Trophoblast cell (in vitro differentiated cells and primary cell): ENCODE measurements at regions not wholly inside any gene's neighbourhood (a gene's known extent, or its start where the extent isn't known, plus 50 kb on each side); places are given as distances from the start of the nearest gene placed in this dataset.

Source experiments
- DNase-seq, 2 donors: peaks; one replicate each; pipeline ENCODE4 v3.0.0-alpha.2; 2016
- H2AFZ ChIP-seq: 2 replicates; pipeline ENCODE4 v1.6.1; 2013; ENCODE audit warnings: low read length, moderate library complexity, mild to moderate bottlenecking; ENCODE audit not compliant: insufficient read depth, poor library complexity
- H2AK5ac ChIP-seq: 2 replicates; pipeline ENCODE4 v1.6.1; 2013; ENCODE audit warnings: mild to moderate bottlenecking, low read length
- H2BK120ac ChIP-seq: 2 replicates; pipeline ENCODE4 v1.6.1; 2013; ENCODE audit warnings: low read length, mild to moderate bottlenecking, moderate library complexity; ENCODE audit not compliant: insufficient read depth, poor library complexity
- H2BK12ac ChIP-seq: 2 replicates; pipeline ENCODE4 v1.6.1; 2013; ENCODE audit warnings: mild to moderate bottlenecking, low read length, moderate library complexity
- H2BK5ac ChIP-seq: 2 replicates; pipeline ENCODE4 v1.6.1; 2013; ENCODE audit warnings: low read length, low read depth, moderate library complexity, mild to moderate bottlenecking; ENCODE audit not compliant: poor library complexity
- H3K14ac ChIP-seq: 2 replicates; pipeline ENCODE4 v1.6.1; 2013; ENCODE audit warnings: mild to moderate bottlenecking, low read length
- H3K18ac ChIP-seq: 2 replicates; pipeline ENCODE4 v1.6.1; 2013; ENCODE audit warnings: mild to moderate bottlenecking, low read length
- H3K23ac ChIP-seq: 2 replicates; pipeline ENCODE4 v1.6.1; 2013; ENCODE audit warnings: low read length
- H3K27ac ChIP-seq: 2 replicates; pipeline ENCODE4 v1.5.1; 2013; ENCODE audit warnings: low read depth, mild to moderate bottlenecking, inconsistent platforms, low read length, moderate library complexity
- H3K27me3 ChIP-seq: 2 replicates; pipeline ENCODE4 v1.6.1; 2013; ENCODE audit warnings: inconsistent platforms, mild to moderate bottlenecking, low read length, moderate library complexity; ENCODE audit not compliant: insufficient read depth
- H3K36me3 ChIP-seq, 2 experiments: 1 replicate in 1 of 2; 2 replicates in 1 of 2; pipeline ENCODE4 v1.6.1; 2013; ENCODE audit warnings: low read length in 2 of 2, mild to moderate bottlenecking in 2 of 2, moderate library complexity in 1 of 2; ENCODE audit not compliant: insufficient read depth in 2 of 2, control insufficient read depth in 1 of 2
- H3K4ac ChIP-seq: 2 replicates; pipeline ENCODE4 v1.6.1; 2013; ENCODE audit warnings: low read depth, mild to moderate bottlenecking, low read length, moderate library complexity
- H3K4me1 ChIP-seq, 2 experiments: 1 replicate in 1 of 2; 2 replicates in 1 of 2; pipeline ENCODE4 v1.6.1; 2013; ENCODE audit warnings: low read length in 2 of 2, mild to moderate bottlenecking in 2 of 2, moderate library complexity in 1 of 2; ENCODE audit not compliant: insufficient read depth in 2 of 2, control insufficient read depth in 1 of 2
- H3K4me2 ChIP-seq: 2 replicates; pipeline ENCODE4 v1.6.1; 2013; ENCODE audit warnings: inconsistent platforms, mild to moderate bottlenecking, low read length, moderate library complexity
- H3K4me3 ChIP-seq: 2 replicates; pipeline ENCODE4 v1.5.1; 2013; ENCODE audit warnings: mild to moderate bottlenecking, low read depth, low read length, inconsistent platforms
- H3K79me1 ChIP-seq: one replicate; pipeline ENCODE4 v1.6.1; 2013; ENCODE audit warnings: low read length
- H3K79me2 ChIP-seq: 2 replicates; pipeline ENCODE4 v1.6.1; 2013; ENCODE audit warnings: low read length, mild to moderate bottlenecking; ENCODE audit not compliant: control insufficient read depth, insufficient read depth, poor library complexity
- H3K9ac ChIP-seq: 2 replicates; pipeline ENCODE4 v1.6.1; 2013; ENCODE audit warnings: mild to moderate bottlenecking, low read length
- H3K9me3 ChIP-seq: 2 replicates; pipeline ENCODE4 v1.6.1; 2013; ENCODE audit warnings: low read depth, mild to moderate bottlenecking, control low read depth, inconsistent platforms, low read length; ENCODE audit not compliant: insufficient read depth
- H4K12ac ChIP-seq: 2 replicates; pipeline ENCODE4 v1.6.1; 2013; ENCODE audit warnings: low read depth, mild to moderate bottlenecking, low read length, moderate library complexity
- H4K8ac ChIP-seq: 2 replicates; pipeline ENCODE4 v1.6.1; 2013; ENCODE audit warnings: low read depth, mild to moderate bottlenecking, low read length, moderate library complexity
- H4K91ac ChIP-seq: one replicate; pipeline ENCODE4 v1.6.1; 2013; ENCODE audit warnings: low read depth, mild to moderate bottlenecking, low read length, moderate library complexity
- WGBS: extraction: QIAGEN DNeasy Blood & Tissue Kit; methylation state at CpG from one replicate; pipeline ENCODE4 v1.1.7; 2013; ENCODE audit warnings: missing lambda C conversion rate; ENCODE audit not compliant: insufficient read length, insufficient coverage; ENCODE audit errors: extremely low coverage; 5-methylcytosine and 5-hydroxymethylcytosine counted together

GRCh38 chrX:46404774-46405173 is 140.4 kb downstream of the ZNF674 start:
- H3K4me3 ChIP-seq = no peak overlapping the region
- no peak overlapping the region for H2AK5ac ChIP-seq
- no peak overlapping the region for H3K4ac ChIP-seq
- H3K23ac ChIP-seq = no peak overlapping the region
- H3K9ac ChIP-seq = no peak overlapping the region
- no peak overlapping the region for H4K8ac ChIP-seq
- no CpG with 5 or more reads among the region's 6 CpGs for WGBS
- no peak overlapping the region for H3K4me2 ChIP-seq
- H3K36me3 ChIP-seq = no peaks in the 10 kb centered on the region
- H2BK12ac ChIP-seq = no peak overlapping the region
- no peaks in the 10 kb centered on the region for H3K79me1 ChIP-seq
- H3K79me2 ChIP-seq = no peaks in the 10 kb centered on the region
- no peaks in the 10 kb centered on the region for H3K27me3 ChIP-seq
- no peaks in the 10 kb centered on the region for H3K9me3 ChIP-seq
- no peak overlapping the region for H3K14ac ChIP-seq
- no peak overlapping the region for H4K12ac ChIP-seq
- no peak overlapping the region for H3K27ac ChIP-seq
- H3K18ac ChIP-seq = no peak overlapping the region
- no peak overlapping the region for H2BK120ac ChIP-seq
- no peak overlapping the region for H2AFZ ChIP-seq
- H3K4me1 ChIP-seq = no peaks in the 10 kb centered on the region
- H4K91ac ChIP-seq = no peak overlapping the region
- DNase-seq = no peak
- no peak overlapping the region for H2BK5ac ChIP-seq

GRCh38 chrX:46400530-46401443 is 144.4 kb downstream of the ZNF674 start:
- no peak overlapping the region for H3K27ac ChIP-seq
- H3K9ac ChIP-seq = no peak overlapping the region
- no peaks in the 10 kb centered on the region for H3K27me3 ChIP-seq
- no peak overlapping the region for H3K14ac ChIP-seq
- H3K18ac ChIP-seq = no peak overlapping the region
- H2BK120ac ChIP-seq = no peak overlapping the region
- no peak overlapping the region for H2BK12ac ChIP-seq
- no peak overlapping the region for H2AK5ac ChIP-seq
- no peak overlapping the region for H4K8ac ChIP-seq
- H3K4me3 ChIP-seq = no peak overlapping the region
- H3K79me1 ChIP-seq = no peaks in the 10 kb centered on the region
- no peak overlapping the region for H2BK5ac ChIP-seq
- no peaks in the 10 kb centered on the region for H3K4me1 ChIP-seq
- no peak overlapping the region for H3K4me2 ChIP-seq
- DNase-seq = no peak
- H3K79me2 ChIP-seq = no peaks in the 10 kb centered on the region
- H4K12ac ChIP-seq = no peak overlapping the region
- no CpG with 5 or more reads among the region's 5 CpGs for WGBS
- H4K91ac ChIP-seq = no peak overlapping the region
- H3K4ac ChIP-seq = no peak overlapping the region
- no peak overlapping the region for H2AFZ ChIP-seq
- H3K9me3 ChIP-seq = no peaks in the 10 kb centered on the region
- no peak overlapping the region for H3K23ac ChIP-seq
- no peaks in the 10 kb centered on the region for H3K36me3 ChIP-seq

GRCh38 chrX:46398874-46399273 is 146.3 kb downstream of the ZNF674 start:
- no peak overlapping the region for H3K4ac ChIP-seq
- no peaks in the 10 kb centered on the region for H3K36me3 ChIP-seq
- H3K4me1 ChIP-seq = no peaks in the 10 kb centered on the region
- H3K79me1 ChIP-seq = no peaks in the 10 kb centered on the region
- no peak overlapping the region for H2AK5ac ChIP-seq
- H3K14ac ChIP-seq = no peak overlapping the region
- H3K9me3 ChIP-seq = no peaks in the 10 kb centered on the region
- no CpG with 5 or more reads among the region's 1 CpG for WGBS
- H3K4me3 ChIP-seq = no peak overlapping the region
- no peaks in the 10 kb centered on the region for H3K79me2 ChIP-seq
- no peak overlapping the region for H4K8ac ChIP-seq
- no peak overlapping the region for H2AFZ ChIP-seq
- no peak overlapping the region for H2BK120ac ChIP-seq
- no peak overlapping the region for H3K27ac ChIP-seq
- no peak overlapping the region for H2BK12ac ChIP-seq
- H3K18ac ChIP-seq = no peak overlapping the region
- H4K12ac ChIP-seq = no peak overlapping the region
- no peak overlapping the region for H3K23ac ChIP-seq
- H4K91ac ChIP-seq = no peak overlapping the region
- no peaks in the 10 kb centered on the region for H3K27me3 ChIP-seq
- no peak for DNase-seq
- no peak overlapping the region for H2BK5ac ChIP-seq
- no peak overlapping the region for H3K9ac ChIP-seq
- no peak overlapping the region for H3K4me2 ChIP-seq

- H3K9ac ChIP-seq = no peak overlapping the region
- H3K23ac ChIP-seq = no peak overlapping the region
- no peaks in the 10 kb centered on the region for H3K36me3 ChIP-seq
- DNase-seq = no peak
- no peaks in the 10 kb centered on the region for H3K4me1 ChIP-seq
- H3K79me1 ChIP-seq = no peaks in the 10 kb centered on the region
- H2AK5ac ChIP-seq = no peak overlapping the region
- no peaks in the 10 kb centered on the region for H3K79me2 ChIP-seq
- H2BK120ac ChIP-seq = no peak overlapping the region
- no peak overlapping the region for H2BK5ac ChIP-seq
- no peaks in the 10 kb centered on the region for H3K9me3 ChIP-seq
- no peak overlapping the region for H4K91ac ChIP-seq
- H3K18ac ChIP-seq = no peak overlapping the region
- H2BK12ac ChIP-seq = no peak overlapping the region
- no peak overlapping the region for H3K4me3 ChIP-seq
- no peaks in the 10 kb centered on the region for H3K27me3 ChIP-seq
- no peak overlapping the region for H3K4ac ChIP-seq
- H3K4me2 ChIP-seq = no peak overlapping the region
- H2AFZ ChIP-seq = no peak overlapping the region
- H4K8ac ChIP-seq = no peak overlapping the region
- H4K12ac ChIP-seq = no peak overlapping the region
- no CpG with 5 or more reads among the region's 1 CpG for WGBS
- H3K14ac ChIP-seq = no peak overlapping the region
- no peak overlapping the region for H3K27ac ChIP-seq
Measured at GRCh38 chrX:46398126-46398525, 147.1 kb downstream of the ZNF674 start.
